Neural cell (in vitro differentiated cells): ENCODE measurements at regions not wholly inside any gene's neighbourhood (a gene's known extent, or its start where the extent isn't known, plus 50 kb on each side); places are given as distances from the start of the nearest gene placed in this dataset.

ENCODE experiments used
- H2AFZ ChIP-seq: fragments of 200-600, 300-800 bp; sonication (generic), shearing (Covaris generic); 2 replicates; pipeline ENCODE4 v1.6.0; 2014; ENCODE audit warnings: low read depth, mild to moderate bottlenecking, antibody characterized with exemption, low read length, moderate library complexity
- H3F3A ChIP-seq: fragments of 200-600 bp; shearing (Covaris generic); 2 replicates; pipeline ENCODE4 v1.6.1; 2016; ENCODE audit warnings: mild to moderate bottlenecking, moderate library complexity, mixed read lengths, antibody characterized with exemption, low read length; ENCODE audit not compliant: insufficient read depth, poor library complexity, severe bottlenecking
- H3K27ac ChIP-seq: fragments of 200-600, 300-800 bp; sonication (generic), shearing (Covaris generic); 2 replicates; pipeline ENCODE4 v1.5.1; 2014; ENCODE audit warnings: mild to moderate bottlenecking, low read length, moderate library complexity
- H3K27me3 ChIP-seq: fragments of 300-800, 200-600 bp; sonication (generic), shearing (Covaris generic); 2 replicates; pipeline ENCODE4 v1.6.0; 2014; ENCODE audit warnings: mild to moderate bottlenecking, low read depth, low read length, moderate library complexity; ENCODE audit not compliant: insufficient read depth
- H3K36me3 ChIP-seq: fragments of 300-800, 200-600 bp; sonication (generic), shearing (Covaris generic); 2 replicates; pipeline ENCODE4 v1.5.1; 2014; ENCODE audit warnings: mild to moderate bottlenecking, antibody characterized with exemption, low read length, moderate library complexity; ENCODE audit not compliant: insufficient read depth
- H3K4me2 ChIP-seq: fragments of 300-800, 200-600 bp; sonication (generic), shearing (Covaris generic); 2 replicates; pipeline ENCODE4 v1.6.0; 2014; ENCODE audit warnings: mild to moderate bottlenecking, low read length
- H3K4me3 ChIP-seq: fragments of 300-800, 200-600 bp; sonication (generic), shearing (Covaris generic); 2 replicates; pipeline ENCODE4 v1.5.1; 2014; ENCODE audit warnings: mild to moderate bottlenecking, low read length, moderate library complexity
- H3K79me2 ChIP-seq: fragments of 200-600 bp; shearing (Covaris generic); replicated peaks from 2 replicates; pipeline ENCODE4 v1.6.0; 2014; ENCODE audit warnings: mild to moderate bottlenecking, low read length, moderate library complexity; ENCODE audit not compliant: insufficient read depth
- H3K9ac ChIP-seq: fragments of 300-800, 200-600 bp; sonication (generic), shearing (Covaris generic); 2 replicates; pipeline ENCODE4 v1.6.1; 2016; ENCODE audit warnings: mild to moderate bottlenecking, low read length, mixed read lengths
- H3K9me2 ChIP-seq: fragments of 200-600 bp; shearing (Covaris generic); 2 replicates; pipeline ENCODE4 v1.6.1; 2016; ENCODE audit warnings: mild to moderate bottlenecking, low read length, mixed read lengths; ENCODE audit not compliant: insufficient read depth
- H3K9me3 ChIP-seq: fragments of 200-600, 300-800 bp; sonication (generic), shearing (Covaris generic); 2 replicates; pipeline ENCODE4 v1.6.1; 2016; ENCODE audit warnings: mild to moderate bottlenecking, mixed run types, low read length, moderate library complexity, mixed read lengths
- H4K20me1 ChIP-seq: fragments of 200-600 bp; shearing (Covaris generic); 2 replicates; pipeline ENCODE4 v1.6.1; 2016; ENCODE audit warnings: mild to moderate bottlenecking, mixed run types; ENCODE audit not compliant: insufficient read depth
- CTCF ChIP-seq: fragments of 450-650 bp; IDR thresholded peaks from 2 replicates; pipeline ENCODE4 v1.5.1; 2014; ENCODE audit warnings: antibody characterized with exemption, mild to moderate bottlenecking, moderate library complexity; ENCODE audit not compliant: poor library complexity, severe bottlenecking
- EP300 ChIP-seq: fragments of 450-650 bp; conservative IDR thresholded peaks from 2 replicates; pipeline ENCODE4 v1.6.1; 2014; ENCODE audit warnings: antibody characterized with exemption, mild to moderate bottlenecking, moderate library complexity; ENCODE audit not compliant: poor library complexity, severe bottlenecking
- EZH2 ChIP-seq: fragments of 200-600, 300-800 bp; shearing (Covaris generic), sonication (generic); IDR thresholded peaks from 2 replicates; pipeline ENCODE4 v1.6.1; 2014; ENCODE audit warnings: antibody characterized with exemption, low read length, borderline replicate concordance, mild to moderate bottlenecking; ENCODE audit not compliant: insufficient read depth, poor library complexity, severe bottlenecking
- MXI1 ChIP-seq: fragments of 450-650 bp; conservative IDR thresholded peaks from 2 replicates; pipeline ENCODE4 v1.6.1; 2014; ENCODE audit warnings: antibody characterized with exemption, mild to moderate bottlenecking; ENCODE audit not compliant: poor library complexity, severe bottlenecking
- POLR2AphosphoS5 ChIP-seq: IDR thresholded peaks from 2 replicates; pipeline ENCODE4 v1.6.1; 2012
- RAD21 ChIP-seq: fragments of 450-650 bp; conservative IDR thresholded peaks from 2 replicates; pipeline ENCODE4 v1.6.1; 2014; ENCODE audit warnings: antibody characterized with exemption, mild to moderate bottlenecking, moderate library complexity
- REST ChIP-seq: IDR thresholded peaks from 2 replicates; pipeline ENCODE4 v1.6.1; 2012; ENCODE audit warnings: borderline replicate concordance
- SMC3 ChIP-seq: fragments of 450-650 bp; conservative IDR thresholded peaks from 2 replicates; pipeline ENCODE4 v1.6.1; 2014; ENCODE audit warnings: antibody characterized with exemption, mild to moderate bottlenecking, moderate library complexity; ENCODE audit not compliant: poor library complexity
- TAF1 ChIP-seq: IDR thresholded peaks from 2 replicates; pipeline ENCODE4 v1.6.1; 2012; ENCODE audit warnings: low read depth

- Histone ChIP-seq H3K27ac (peak overlapping the region; percentile 48), H3K9me2 (no peaks in the 10 kb centered on the region), H3K27me3 (no peaks in the 10 kb centered on the region), H3K4me2 (no peak overlapping the region), H3K79me2 (no peaks in the 10 kb centered on the region), H3K9me3 (no peaks in the 10 kb centered on the region), H4K20me1 (no peaks in the 10 kb centered on the region), H3F3A (no peaks in the 10 kb centered on the region), H2AFZ (no peak overlapping the region), H3K9ac (peak overlapping the region; percentile 24), H3K4me3 (no peak overlapping the region), H3K36me3 (no peaks in the 10 kb centered on the region)
- TF ChIP-seq CTCF (no peak), TAF1 (no peak)
Observed at GRCh38 chr10:3237530-3237929, 64.9 kb upstream of the PITRM1 start.

- TF ChIP-seq MXI1 (no peak), SMC3 (no peak), REST (no peak), EZH2 (no peak), POLR2AphosphoS5 (no peak), TAF1 (no peak), RAD21 (no peak), EP300 (no peak), CTCF (no peak)
- no peaks in the 10 kb centered on the region for H3K27me3 ChIP-seq
- H3K4me2 ChIP-seq, result no peak overlapping the region
- H4K20me1 ChIP-seq, result no peaks in the 10 kb centered on the region
- H3K79me2 ChIP-seq, result no peaks in the 10 kb centered on the region
- no peaks in the 10 kb centered on the region for H3F3A ChIP-seq
- H2AFZ ChIP-seq, result no peak overlapping the region
- no peaks in the 10 kb centered on the region for H3K9me3 ChIP-seq
- H3K9me2 ChIP-seq, result no peaks in the 10 kb centered on the region
- H3K27ac ChIP-seq, result peak overlapping the region; percentile 48
- H3K4me3 ChIP-seq, result no peak overlapping the region
- no peaks in the 10 kb centered on the region for H3K36me3 ChIP-seq
- peak overlapping the region; percentile 34 for H3K9ac ChIP-seq
Observed at GRCh38 chr10:3236644-3237404, 64.2 kb upstream of the PITRM1 start.
